Endothelial cell of umbilical vein (primary cell): ENCODE measurements at regions not wholly inside any gene's neighbourhood (a gene's known extent, or its start where the extent isn't known, plus 50 kb on each side); places are given as distances from the start of the nearest gene placed in this dataset.

Experiments
- BruUV-seq: library from RNA; stranded (reverse); fragments of 400-500 nt; replicated peaks from 2 replicates; lab custom pipeline; 2021; lab: Mats Ljungman, UMichigan
- CTCF ChIA-PET: fragments of 300-600, 350-600 bp; sonication (Branson Sonifier 250); formaldehyde crosslinking; loops from one replicate; lab custom pipeline; 2021; ENCODE audit warnings: antibody characterized with exemption, inconsistent platforms; lab: Charles Lee
- POLR2A ChIA-PET: fragments of 300-600, 350-600 bp; sonication (Branson Sonifier 250); formaldehyde crosslinking; loops from one replicate; lab custom pipeline; 2021; ENCODE audit warnings: antibody characterized with exemption, inconsistent platforms; lab: Charles Lee
- DNase-seq: peaks from one replicate; pipeline ENCODE4 v3.0.0-alpha.2; 2011; ENCODE audit warnings: low read depth, low spot score
- FAIRE-seq: peaks from 2 replicates; lab custom pipeline; 2011; peaks lifted over from hg19 to GRCh38; lab: Jason Lieb, UNC
- H2AFZ ChIP-seq: 2 replicates; pipeline ENCODE4 v1.6.0; 2012; ENCODE audit warnings: low read depth, low read length, control low read depth, inconsistent platforms
- H3K27ac ChIP-seq: 2 replicates; pipeline ENCODE4 v1.5.1; 2011; ENCODE audit warnings: low read depth, mild to moderate bottlenecking, control low read depth, low read length, moderate library complexity; ENCODE audit not compliant: insufficient read depth
- H3K27me3 ChIP-seq, 2 experiments: 2 replicates each; pipeline versions ENCODE4 v1.6.0 to v1.6.1; 2011; ENCODE audit warnings: low read length in 2 of 2, mixed read lengths in 1 of 2; ENCODE audit not compliant: control insufficient read depth in 2 of 2, insufficient read depth in 2 of 2
- H3K36me3 ChIP-seq, 2 experiments: 2 replicates in 1 of 2; 3 replicates in 1 of 2; pipeline ENCODE4 v1.5.1; 2011; ENCODE audit warnings: low read length in 2 of 2, mild to moderate bottlenecking in 1 of 2, moderate library complexity in 1 of 2; ENCODE audit not compliant: control insufficient read depth in 2 of 2, insufficient read depth in 2 of 2; ENCODE audit errors: extremely low read depth in 1 of 2
- H3K4me1 ChIP-seq: 3 replicates; pipeline ENCODE4 v1.5.1; 2011; ENCODE audit warnings: mild to moderate bottlenecking, low read length; ENCODE audit not compliant: control insufficient read depth, insufficient read depth; ENCODE audit errors: extremely low read depth
- H3K4me2 ChIP-seq: 2 replicates; pipeline ENCODE4 v1.6.1; 2011; ENCODE audit warnings: low read length, control low read depth, mixed read lengths; ENCODE audit not compliant: insufficient read depth
- H3K4me3 ChIP-seq, 3 experiments: fragments of 200-600 bp in 1 of 3; sonication (generic), shearing (Covaris generic) in 1 of 3; replicated peaks in 1 of 3; 2 replicates each; pipeline ENCODE4 v1.5.1; 2011 to 2016; ENCODE audit warnings: control low read depth in 3 of 3, low read length in 3 of 3, mild to moderate bottlenecking in 2 of 3, inconsistent platforms in 1 of 3, low read depth in 1 of 3, moderate library complexity in 1 of 3; ENCODE audit not compliant: insufficient read depth in 1 of 3
- H3K79me2 ChIP-seq: 2 replicates; pipeline ENCODE4 v1.6.0; 2012; ENCODE audit warnings: low read length, inconsistent platforms; ENCODE audit not compliant: control insufficient read depth, insufficient read depth
- H3K9ac ChIP-seq: replicated peaks from 2 replicates; pipeline ENCODE3; 2011; ENCODE audit warnings: low read length, control low read depth; ENCODE audit not compliant: insufficient read depth; ENCODE audit errors: extremely low read depth
- H3K9me1 ChIP-seq: replicated peaks from 3 replicates; pipeline ENCODE4 v1.6.0; 2011; ENCODE audit warnings: mild to moderate bottlenecking, low read length; ENCODE audit not compliant: control insufficient read depth, insufficient read depth; ENCODE audit errors: extremely low read depth
- H3K9me3 ChIP-seq: replicated peaks from 2 replicates; pipeline ENCODE4 v1.5.1; 2012; ENCODE audit warnings: low read length, inconsistent platforms; ENCODE audit not compliant: control insufficient read depth, insufficient read depth
- H4K20me1 ChIP-seq: replicated peaks from 2 replicates; pipeline ENCODE3; 2011; ENCODE audit warnings: mild to moderate bottlenecking, low read length; ENCODE audit not compliant: control insufficient read depth, insufficient read depth; ENCODE audit errors: extremely low read depth
- CTCF ChIP-seq, 2 donors: IDR thresholded peaks; 1 replicate in 1 of 2; 2 replicates in 1 of 2; pipeline ENCODE4 v1.5.1; 2011; ENCODE audit warnings: low read length in 2 of 2, mild to moderate bottlenecking in 2 of 2, moderate library complexity in 2 of 2, control low read depth in 1 of 2, inconsistent platforms in 1 of 2, low read depth in 1 of 2; ENCODE audit not compliant: insufficient read depth in 1 of 2; ENCODE audit errors: extremely low read depth in 1 of 2
- EZH2 ChIP-seq: IDR thresholded peaks from 2 replicates; pipeline ENCODE4 v1.6.1; 2012; ENCODE audit warnings: borderline replicate concordance, low read depth, mild to moderate bottlenecking, moderate library complexity, low read length, inconsistent platforms; ENCODE audit not compliant: severe bottlenecking
- FOS ChIP-seq: IDR thresholded peaks from 2 replicates; pipeline ENCODE4 v1.6.1; 2011; ENCODE audit warnings: mild to moderate bottlenecking, low read length, moderate library complexity, borderline replicate concordance; ENCODE audit not compliant: insufficient read depth
- GATA2 ChIP-seq: IDR thresholded peaks from 2 replicates; pipeline ENCODE4 v1.7.0; 2011; ENCODE audit warnings: low read depth, mild to moderate bottlenecking, moderate library complexity, mixed read lengths, low read length; ENCODE audit not compliant: insufficient read length, insufficient read depth
- JUN ChIP-seq: IDR thresholded peaks from 2 replicates; pipeline ENCODE4 v1.6.1; 2011; ENCODE audit warnings: borderline replicate concordance, low read depth; ENCODE audit not compliant: insufficient read length, insufficient read depth
- MYC ChIP-seq: IDR thresholded peaks from one replicate; pipeline ENCODE4 v1.6.1; 2011; ENCODE audit warnings: mild to moderate bottlenecking, low read depth, low read length
- POLR2A ChIP-seq: IDR thresholded peaks from 2 replicates; pipeline ENCODE4 v1.6.1; 2012; ENCODE audit warnings: low read depth, mild to moderate bottlenecking, control low read depth, low read length
- POLR2AphosphoS5 ChIP-seq: IDR thresholded peaks from 2 replicates; pipeline ENCODE4 v1.6.1; 2012; ENCODE audit warnings: low read depth, mild to moderate bottlenecking, control low read depth, low read length, moderate library complexity; ENCODE audit not compliant: insufficient read depth
- dilution Hi-C: fragments of 300-500 bp; cut with MboI; formaldehyde crosslinking; loops from one replicate; pipeline ENCODE4 v1.15.0; 2019; ENCODE audit warnings: low sequenced_read_pairs; ENCODE audit not compliant: extremely low pct_ligation_motif_present
- intact Hi-C: fragments of 100-400 bp; cut with micrococcal nuclease; formaldehyde crosslinking; loops from one replicate; pipeline ENCODE4 v1.10.0; 2022
- TF ChIP-seq, protein P1 (sequence below): IDR thresholded peaks from 2 replicates; pipeline ENCODE4 v1.6.1; 2011; ENCODE audit not compliant: insufficient read depth, insufficient read length

- Histone ChIP-seq H3K4me2 (no peak overlapping the region), H3K27ac (no peak overlapping the region), H3K79me2 (no peaks in the 10 kb centered on the region), H3K9me3 (no peaks in the 10 kb centered on the region), H3K27me3 (no peaks in the 10 kb centered on the region), H3K9me1 (no peaks in the 10 kb centered on the region), H2AFZ (no peak overlapping the region), H4K20me1 (no peaks in the 10 kb centered on the region), H3K4me3 (no peak overlapping the region), H3K36me3 (no peaks in the 10 kb centered on the region), H3K4me1 (no peaks in the 10 kb centered on the region), H3K9ac (no peak overlapping the region)
- no peak for TF ChIP-seq FOS
- no peak for TF ChIP-seq POLR2A
- TF ChIP-seq, protein P1, sequence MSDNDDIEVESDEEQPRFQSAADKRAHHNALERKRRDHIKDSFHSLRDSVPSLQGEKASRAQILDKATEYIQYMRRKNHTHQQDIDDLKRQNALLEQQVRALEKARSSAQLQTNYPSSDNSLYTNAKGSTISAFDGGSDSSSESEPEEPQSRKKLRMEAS = no peak
- TF ChIP-seq EZH2 = no peak
- TF ChIP-seq GATA2 = no peak
- no peak for TF ChIP-seq MYC
- no peak for TF ChIP-seq CTCF (IDR thresholded peaks at IDR 0.05; ENCODE audit: extremely low read depth in 1 of 2, insufficient read depth in 1 of 2, low read depth in 1 of 2, low read length in 2 of 2)
- TF ChIP-seq POLR2AphosphoS5 = no peak
- no peak for TF ChIP-seq JUN
- ChIA-PET CTCF (no interaction called here), POLR2A (no interaction called here)
- dilution Hi-C loops = no loop called here
- FAIRE-seq = no peak
- no TSS peak for BruUV-seq
- DNase-seq = no peak
- intact Hi-C loops = no loop called here
Observed at GRCh38 chr18:54080858-54081257, 143.6 kb downstream of the MBD2 start.
